Panc1 (cell line): ENCODE measurements at regions not wholly inside any gene's neighbourhood (a gene's known extent, or its start where the extent isn't known, plus 50 kb on each side); places are given as distances from the start of the nearest gene placed in this dataset.

Experiments used
- ATAC-seq: fragments of 200-7000 bp; cut with Tn5 transposase; 2 replicates; pipeline ENCODE4 v1.9.1; 2020; ENCODE audit warnings: mild to moderate bottlenecking, moderate library complexity
- BruUV-seq: library from RNA; stranded (reverse); fragments of 400-500 nt; replicated peaks from 2 replicates; lab custom pipeline; 2021; lab: Mats Ljungman, UMichigan
- CTCF ChIA-PET: fragments of 300-600 bp; sonication (Branson Sonifier 250); formaldehyde crosslinking; loops from one replicate; lab custom pipeline; 2022; ENCODE audit warnings: antibody characterized with exemption; lab: Charles Lee
- POLR2A ChIA-PET: fragments of 300-600 bp; sonication (Branson Sonifier 250); formaldehyde crosslinking; loops from one replicate; lab custom pipeline; 2022; ENCODE audit warnings: antibody characterized with exemption; lab: Charles Lee
- DNase-seq: peaks from one replicate; pipeline ENCODE4 v3.0.0-alpha.2; 2010; ENCODE audit warnings: low read depth, low spot score
- H3K27ac ChIP-seq: 2 replicates; pipeline ENCODE4 v1.5.1; 2011; ENCODE audit warnings: mild to moderate bottlenecking, low read length, inconsistent platforms
- H3K27me3 ChIP-seq: fragments of 200-500 bp; sonication (Bioruptor generic); 2 replicates; pipeline ENCODE4 v1.6.0; 2014; ENCODE audit warnings: low read length, inconsistent platforms; ENCODE audit not compliant: control insufficient read depth, insufficient read depth
- H3K36me3 ChIP-seq: fragments of 200-500 bp; sonication (Bioruptor generic); 2 replicates; pipeline ENCODE4 v1.5.1; 2014; ENCODE audit warnings: inconsistent platforms, mild to moderate bottlenecking, low read length, moderate library complexity; ENCODE audit not compliant: control insufficient read depth, insufficient read depth
- H3K4me1 ChIP-seq: 2 replicates; pipeline ENCODE4 v1.5.1; 2011; ENCODE audit warnings: inconsistent platforms, mild to moderate bottlenecking, low read length, moderate library complexity; ENCODE audit not compliant: control insufficient read depth, insufficient read depth
- H3K4me3 ChIP-seq, 2 experiments: 2 replicates each; pipeline ENCODE4 v1.5.1; 2011 to 2012; ENCODE audit warnings: low read depth in 2 of 2, low read length in 2 of 2, mild to moderate bottlenecking in 2 of 2, inconsistent platforms in 1 of 2, moderate library complexity in 1 of 2
- H3K9me3 ChIP-seq: fragments of 200-500 bp; sonication (Bioruptor generic); 2 replicates; pipeline ENCODE4 v1.5.1; 2014; ENCODE audit warnings: low read depth, mild to moderate bottlenecking, inconsistent platforms, low read length, moderate library complexity; ENCODE audit not compliant: control insufficient read depth, insufficient read depth
- POLR2AphosphoS5 ChIP-seq: IDR thresholded peaks from 2 replicates; pipeline ENCODE4 v1.6.1; 2012; ENCODE audit warnings: mild to moderate bottlenecking, low read depth, low read length, moderate library complexity
- SIN3A ChIP-seq: IDR thresholded peaks from 2 replicates; pipeline ENCODE4 v1.6.1; 2012; ENCODE audit warnings: low read depth, mild to moderate bottlenecking, low read length, moderate library complexity, borderline replicate concordance; ENCODE audit not compliant: insufficient read depth
- TCF7L2 ChIP-seq: IDR thresholded peaks from 2 replicates; pipeline ENCODE4 v1.6.1; 2011; ENCODE audit warnings: mild to moderate bottlenecking, low read depth, low read length, inconsistent platforms
- in situ Hi-C: cut with HindIII; loops from 2 replicates; pipeline ENCODE4 v1.10.0; 2016; ENCODE audit warnings: low sequenced_read_pairs, low pct_unique_long_range_greater_than_20kb
- intact Hi-C: fragments of 100-400 bp; cut with micrococcal nuclease; formaldehyde crosslinking; loops from one replicate; pipeline ENCODE4 v1.10.0; 2022; ENCODE audit not compliant: unreplicated experiment
- TF ChIP-seq, protein P1 (sequence below), 2 experiments: IDR thresholded peaks; 2 replicates each; pipeline ENCODE4 v1.6.1; 2011 to 2012; ENCODE audit warnings: low read depth in 2 of 2, control low read depth in 1 of 2, low read length in 1 of 2, mild to moderate bottlenecking in 1 of 2, moderate library complexity in 1 of 2; ENCODE audit not compliant: insufficient read depth in 1 of 2
- TF ChIP-seq, protein P2 (sequence below): fragments of 450-650 bp; IDR thresholded peaks from 2 replicates; pipeline ENCODE4 v1.5.1; 2017; ENCODE audit warnings: mild to moderate bottlenecking

DNA sequence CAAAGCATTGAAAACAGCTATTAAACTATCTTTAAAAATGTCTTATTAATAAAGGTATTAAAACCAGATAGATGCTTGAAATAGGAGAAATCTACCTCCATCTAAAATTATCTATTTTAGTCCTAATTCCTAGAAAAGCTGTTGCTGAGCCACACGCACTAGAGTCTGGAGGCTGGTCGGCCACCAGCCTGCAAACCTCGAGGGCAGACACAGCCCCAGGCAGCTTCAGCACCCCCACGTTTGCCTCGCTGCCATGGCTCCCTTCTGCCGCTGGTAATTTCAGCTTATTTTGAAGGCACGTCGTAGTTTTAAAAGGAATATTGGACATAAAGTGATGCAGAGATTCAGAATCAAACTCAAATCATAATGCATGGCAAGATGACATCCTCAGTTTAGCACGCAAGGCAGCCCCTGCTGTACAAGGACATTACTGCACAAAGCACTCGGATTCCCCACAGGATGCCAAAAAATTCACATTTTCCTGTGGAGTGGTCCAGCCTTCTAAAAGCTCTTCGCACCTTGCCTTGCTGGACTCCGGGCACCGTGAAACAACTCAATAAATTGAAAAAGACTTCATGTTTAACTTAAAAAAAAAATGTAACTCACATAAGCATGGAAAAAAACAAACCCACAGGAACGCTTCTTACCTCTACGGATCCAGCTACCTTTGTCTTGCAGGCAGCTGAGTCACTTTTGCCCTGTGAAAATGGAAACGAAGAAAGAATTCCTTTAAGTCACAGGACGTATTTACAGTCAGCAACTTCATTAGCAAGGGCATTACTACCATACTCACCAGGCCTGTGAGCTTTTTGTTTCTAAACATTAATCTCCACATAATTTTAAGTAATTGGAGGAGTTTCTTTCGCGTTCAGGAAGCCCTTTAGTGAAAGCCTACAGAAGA, 143.4 kb upstream of the RPS6KA2 start:
- TF ChIP-seq, protein P1, sequence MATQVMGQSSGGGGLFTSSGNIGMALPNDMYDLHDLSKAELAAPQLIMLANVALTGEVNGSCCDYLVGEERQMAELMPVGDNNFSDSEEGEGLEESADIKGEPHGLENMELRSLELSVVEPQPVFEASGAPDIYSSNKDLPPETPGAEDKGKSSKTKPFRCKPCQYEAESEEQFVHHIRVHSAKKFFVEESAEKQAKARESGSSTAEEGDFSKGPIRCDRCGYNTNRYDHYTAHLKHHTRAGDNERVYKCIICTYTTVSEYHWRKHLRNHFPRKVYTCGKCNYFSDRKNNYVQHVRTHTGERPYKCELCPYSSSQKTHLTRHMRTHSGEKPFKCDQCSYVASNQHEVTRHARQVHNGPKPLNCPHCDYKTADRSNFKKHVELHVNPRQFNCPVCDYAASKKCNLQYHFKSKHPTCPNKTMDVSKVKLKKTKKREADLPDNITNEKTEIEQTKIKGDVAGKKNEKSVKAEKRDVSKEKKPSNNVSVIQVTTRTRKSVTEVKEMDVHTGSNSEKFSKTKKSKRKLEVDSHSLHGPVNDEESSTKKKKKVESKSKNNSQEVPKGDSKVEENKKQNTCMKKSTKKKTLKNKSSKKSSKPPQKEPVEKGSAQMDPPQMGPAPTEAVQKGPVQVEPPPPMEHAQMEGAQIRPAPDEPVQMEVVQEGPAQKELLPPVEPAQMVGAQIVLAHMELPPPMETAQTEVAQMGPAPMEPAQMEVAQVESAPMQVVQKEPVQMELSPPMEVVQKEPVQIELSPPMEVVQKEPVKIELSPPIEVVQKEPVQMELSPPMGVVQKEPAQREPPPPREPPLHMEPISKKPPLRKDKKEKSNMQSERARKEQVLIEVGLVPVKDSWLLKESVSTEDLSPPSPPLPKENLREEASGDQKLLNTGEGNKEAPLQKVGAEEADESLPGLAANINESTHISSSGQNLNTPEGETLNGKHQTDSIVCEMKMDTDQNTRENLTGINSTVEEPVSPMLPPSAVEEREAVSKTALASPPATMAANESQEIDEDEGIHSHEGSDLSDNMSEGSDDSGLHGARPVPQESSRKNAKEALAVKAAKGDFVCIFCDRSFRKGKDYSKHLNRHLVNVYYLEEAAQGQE (IDR thresholded peaks at IDR 0.05; ENCODE audit: insufficient read depth in 1 of 2, low read depth in 2 of 2, low read length in 1 of 2): no peak
- TF ChIP-seq, protein P2, sequence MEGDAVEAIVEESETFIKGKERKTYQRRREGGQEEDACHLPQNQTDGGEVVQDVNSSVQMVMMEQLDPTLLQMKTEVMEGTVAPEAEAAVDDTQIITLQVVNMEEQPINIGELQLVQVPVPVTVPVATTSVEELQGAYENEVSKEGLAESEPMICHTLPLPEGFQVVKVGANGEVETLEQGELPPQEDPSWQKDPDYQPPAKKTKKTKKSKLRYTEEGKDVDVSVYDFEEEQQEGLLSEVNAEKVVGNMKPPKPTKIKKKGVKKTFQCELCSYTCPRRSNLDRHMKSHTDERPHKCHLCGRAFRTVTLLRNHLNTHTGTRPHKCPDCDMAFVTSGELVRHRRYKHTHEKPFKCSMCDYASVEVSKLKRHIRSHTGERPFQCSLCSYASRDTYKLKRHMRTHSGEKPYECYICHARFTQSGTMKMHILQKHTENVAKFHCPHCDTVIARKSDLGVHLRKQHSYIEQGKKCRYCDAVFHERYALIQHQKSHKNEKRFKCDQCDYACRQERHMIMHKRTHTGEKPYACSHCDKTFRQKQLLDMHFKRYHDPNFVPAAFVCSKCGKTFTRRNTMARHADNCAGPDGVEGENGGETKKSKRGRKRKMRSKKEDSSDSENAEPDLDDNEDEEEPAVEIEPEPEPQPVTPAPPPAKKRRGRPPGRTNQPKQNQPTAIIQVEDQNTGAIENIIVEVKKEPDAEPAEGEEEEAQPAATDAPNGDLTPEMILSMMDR: no peak; the same call in 1 of the 2 replicates
- TF ChIP-seq POLR2AphosphoS5 (no peak), TCF7L2 (no peak), SIN3A (no peak)
- ATAC-seq: no peak
- Histone ChIP-seq H3K36me3 (no peaks in the 10 kb centered on the region), H3K4me3 (no peak overlapping the region), H3K4me1 (peaks cover 5% of the 10 kb centered on the region), H3K27ac (no peak overlapping the region), H3K9me3 (no peaks in the 10 kb centered on the region), H3K27me3 (peaks cover 4% of the 10 kb centered on the region)
- CTCF ChIA-PET: interaction anchor here (0.6 kb wide), 1 partner anchor 368 kb away, joined by 5 read pairs; no protein-coding TSS in a partner anchor
- DNase-seq: no peak
- in situ Hi-C loops: no loop called here
- BruUV-seq: no TSS peak
- POLR2A ChIA-PET: no interaction called here
- intact Hi-C loops: no loop called here

DNA sequence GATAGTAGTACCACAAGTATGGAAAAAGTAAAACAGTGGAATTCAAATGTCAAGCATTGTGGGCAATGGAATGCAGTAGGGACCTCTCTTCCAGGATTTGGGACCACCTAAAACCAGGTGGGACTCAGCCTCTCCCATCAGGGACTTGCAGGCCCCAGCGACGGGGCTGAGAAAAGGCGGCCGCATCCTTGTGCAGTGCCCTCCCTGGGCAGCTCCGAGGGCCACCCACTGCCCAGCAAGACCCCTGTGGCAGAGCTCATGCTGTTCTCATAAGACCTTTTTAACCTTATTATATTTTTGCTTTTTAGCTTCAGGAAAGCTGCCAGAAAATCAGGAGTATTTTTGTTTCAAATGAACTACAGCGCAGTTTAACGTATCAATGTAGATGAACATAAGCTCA, 142.6 kb upstream of the RPS6KA2 start:
- ChIA-PET POLR2A (no interaction called here), CTCF (interaction anchor here (0.6 kb wide), 1 partner anchor 369 kb away, joined by 5 read pairs; no protein-coding TSS in a partner anchor)
- Histone ChIP-seq H3K9me3 (no peaks in the 10 kb centered on the region), H3K27ac (no peak overlapping the region), H3K4me1 (peaks cover 4% of the 10 kb centered on the region; the same call in 1 of the 2 replicates), H3K36me3 (no peaks in the 10 kb centered on the region), H3K27me3 (peaks cover 4% of the 10 kb centered on the region), H3K4me3 (no peak overlapping the region)
- in situ Hi-C loops (no loop called here), intact Hi-C loops (no loop called here)
- DNase-seq (no peak), ATAC-seq (no peak)
- BruUV-seq: no TSS peak
- TF ChIP-seq, protein P2: no peak
- TF ChIP-seq TCF7L2: no peak
- no peak for TF ChIP-seq POLR2AphosphoS5
- TF ChIP-seq, protein P1 (IDR thresholded peaks at IDR 0.05; ENCODE audit: insufficient read depth in 1 of 2, low read depth in 2 of 2, low read length in 1 of 2): no peak
- no peak for TF ChIP-seq SIN3A
